MM.1S (cell line): ENCODE measurements at regions not wholly inside any gene's neighbourhood (a gene's known extent, or its start where the extent isn't known, plus 50 kb on each side); places are given as distances from the start of the nearest gene placed in this dataset.

Source experiments
- DNase-seq: peaks from one replicate; pipeline ENCODE4 v3.0.0-alpha.2; 2015
- H2AFZ ChIP-seq: fragments of 300-600 bp; sonication (generic); 2 replicates; pipeline ENCODE4 v1.6.0; 2016; ENCODE audit warnings: antibody characterized with exemption, low read length
- H3F3A ChIP-seq: fragments of 300-600 bp; sonication (generic); 2 replicates; pipeline ENCODE4 v1.6.1; 2016; ENCODE audit warnings: mild to moderate bottlenecking, antibody characterized with exemption, low read length, moderate library complexity, mixed read lengths; ENCODE audit not compliant: insufficient read depth
- H3K27ac ChIP-seq: fragments of 300-600 bp; sonication (generic); 2 replicates; pipeline ENCODE4 v1.5.1; 2016; ENCODE audit warnings: mild to moderate bottlenecking, low read length
- H3K27me3 ChIP-seq: fragments of 300-600 bp; sonication (generic); replicated peaks from 2 replicates; pipeline ENCODE4 v1.6.0; 2016; ENCODE audit warnings: low read length; ENCODE audit not compliant: insufficient read depth
- H3K36me3 ChIP-seq: fragments of 300-600 bp; sonication (generic); replicated peaks from 2 replicates; pipeline ENCODE4 v1.6.1; 2016; ENCODE audit warnings: mild to moderate bottlenecking, low read length, mixed read lengths; ENCODE audit not compliant: insufficient read depth
- H3K4me1 ChIP-seq: fragments of 300-600 bp; sonication (generic); 2 replicates; pipeline ENCODE4 v1.6.1; 2016; ENCODE audit warnings: low read length, mixed read lengths
- H3K4me2 ChIP-seq: fragments of 300-600 bp; sonication (generic); 2 replicates; pipeline ENCODE4 v1.6.0; 2016; ENCODE audit warnings: low read depth, low read length
- H3K4me3 ChIP-seq: fragments of 300-600 bp; sonication (generic); 2 replicates; pipeline ENCODE4 v1.5.1; 2016; ENCODE audit warnings: low read length, mixed read lengths
- H3K79me2 ChIP-seq: fragments of 300-600 bp; sonication (generic); 2 replicates; pipeline ENCODE4 v1.6.1; 2016; ENCODE audit warnings: mixed run types, low read length, mixed read lengths
- H3K9ac ChIP-seq: fragments of 300-600 bp; sonication (generic); 2 replicates; pipeline ENCODE4 v1.6.1; 2016; ENCODE audit warnings: low read length, mixed read lengths
- H3K9me2 ChIP-seq: fragments of 300-600 bp; sonication (generic); replicated peaks from 2 replicates; pipeline ENCODE4 v1.6.1; 2016; ENCODE audit warnings: mild to moderate bottlenecking, low read length, mixed read lengths; ENCODE audit not compliant: insufficient read depth
- H3K9me3 ChIP-seq: fragments of 300-600 bp; sonication (generic); replicated peaks from 2 replicates; pipeline ENCODE4 v1.6.1; 2016; ENCODE audit warnings: mild to moderate bottlenecking, low read length, mixed read lengths; ENCODE audit not compliant: insufficient read depth
- H4K20me1 ChIP-seq: fragments of 300-600 bp; sonication (generic); 2 replicates; pipeline ENCODE4 v1.6.1; 2016; ENCODE audit warnings: mild to moderate bottlenecking, low read length, moderate library complexity, mixed read lengths; ENCODE audit not compliant: insufficient read depth
- CTCF ChIP-seq: fragments of 300-600 bp; sonication (generic); IDR thresholded peaks from 2 replicates; pipeline ENCODE4 v1.5.1; 2016; ENCODE audit warnings: antibody characterized with exemption, low read length, mixed read lengths
- EZH2 ChIP-seq: fragments of 300-600 bp; sonication (generic); optimal IDR thresholded peaks from 2 replicates; pipeline ENCODE3; 2017; ENCODE audit warnings: low read depth, mild to moderate bottlenecking, antibody characterized with exemption, low read length, mixed read lengths
- EZH2phosphoT487 ChIP-seq: fragments of 300-600 bp; sonication (generic); IDR thresholded peaks from 2 replicates; pipeline ENCODE4 v1.6.1; 2018; ENCODE audit warnings: antibody characterized with exemption, low read length

- Histone ChIP-seq H3K4me3 (no peak overlapping the region), H3K36me3 (no peaks in the 10 kb centered on the region), H3K4me2 (no peak overlapping the region), H4K20me1 (no peaks in the 10 kb centered on the region), H3K9me2 (no peaks in the 10 kb centered on the region), H3K9ac (no peak overlapping the region), H3K79me2 (no peaks in the 10 kb centered on the region), H3K4me1 (no peaks in the 10 kb centered on the region), H3K9me3 (no peaks in the 10 kb centered on the region; the same call in 1 of the 2 replicates), H3F3A (no peaks in the 10 kb centered on the region), H3K27ac (no peak overlapping the region), H2AFZ (no peak overlapping the region), H3K27me3 (no peaks in the 10 kb centered on the region)
- no peak for DNase-seq
- no peak for TF ChIP-seq EZH2
- TF ChIP-seq EZH2phosphoT487: no peak
- TF ChIP-seq CTCF: no peak
Observed at GRCh38 chr3:107966276-107966675, 124.6 kb downstream of the CD47 start.

- no peaks in the 10 kb centered on the region; the same call in 1 of the 2 replicates for H3K9me3 ChIP-seq
- no peak overlapping the region for H3K9ac ChIP-seq
- no peak for DNase-seq
- H3K79me2 ChIP-seq: no peaks in the 10 kb centered on the region
- no peak overlapping the region for H3K4me2 ChIP-seq
- no peaks in the 10 kb centered on the region for H3F3A ChIP-seq
- no peaks in the 10 kb centered on the region for H4K20me1 ChIP-seq
- no peaks in the 10 kb centered on the region for H3K9me2 ChIP-seq
- no peaks in the 10 kb centered on the region for H3K27me3 ChIP-seq
- TF ChIP-seq EZH2phosphoT487: no peak
- TF ChIP-seq CTCF: no peak
- no peak for TF ChIP-seq EZH2
- no peaks in the 10 kb centered on the region for H3K36me3 ChIP-seq
- H3K4me1 ChIP-seq: no peaks in the 10 kb centered on the region
- no peak overlapping the region for H3K27ac ChIP-seq
- no peak overlapping the region for H2AFZ ChIP-seq
- H3K4me3 ChIP-seq: no peak overlapping the region
Observed at GRCh38 chr3:107965136-107965655, 125.6 kb downstream of the CD47 start.

GRCh38 chr3:107963581-107963980, 127.2 kb downstream of the CD47 start:
- H3K27me3 ChIP-seq: no peaks in the 10 kb centered on the region
- no peak overlapping the region for H3K4me3 ChIP-seq
- no peak overlapping the region for H3K9ac ChIP-seq
- H3F3A ChIP-seq: no peaks in the 10 kb centered on the region
- no peak for TF ChIP-seq EZH2
- no peak for TF ChIP-seq CTCF
- TF ChIP-seq EZH2phosphoT487: no peak
- H4K20me1 ChIP-seq: no peaks in the 10 kb centered on the region
- H3K9me3 ChIP-seq: no peaks in the 10 kb centered on the region
- no peak overlapping the region for H3K4me2 ChIP-seq
- no peaks in the 10 kb centered on the region for H3K4me1 ChIP-seq
- H2AFZ ChIP-seq: no peak overlapping the region
- DNase-seq: no peak
- no peak overlapping the region for H3K27ac ChIP-seq
- no peaks in the 10 kb centered on the region for H3K36me3 ChIP-seq
- no peaks in the 10 kb centered on the region for H3K9me2 ChIP-seq
- no peaks in the 10 kb centered on the region for H3K79me2 ChIP-seq
